ENCODE measurements at regions not wholly inside any gene's neighbourhood (a gene's known extent, or its start where the extent isn't known, plus 50 kb on each side); places are given as distances from the start of the nearest gene placed in this dataset.

GRCh38 chr21:38894899-38895298, 89.2 kb downstream of the ETS2 start:
- H3K4me1 ChIP-seq (ENCODE audit: control insufficient read depth, insufficient read depth, low read length), result no peaks in the 10 kb centered on the region
- H3K4me3 ChIP-seq (ENCODE audit: low read depth, low read length), result no peak overlapping the region
- TF ChIP-seq ZFP41 (tag by site-specific recombination; IDR thresholded peaks at IDR 0.05; ENCODE audit: borderline replicate concordance) (no peak), ZFP69B (tag by site-specific recombination; IDR thresholded peaks at IDR 0.05) (no peak), HOXD13 (CRISPR knock-in tag; IDR thresholded peaks at IDR 0.05; ENCODE audit: borderline replicate concordance) (no peak), ZNF362 (tag by site-specific recombination; IDR thresholded peaks at IDR 0.05) (no peak), ZSCAN5A (tag by site-specific recombination; IDR thresholded peaks at IDR 0.05) (no peak), ZNF26 (tag by site-specific recombination; IDR thresholded peaks at IDR 0.05) (no peak), ZNF645 (tag by site-specific recombination; IDR thresholded peaks at IDR 0.05) (no peak), ZNF677 (tag by site-specific recombination; IDR thresholded peaks at IDR 0.05) (no peak), KLF9 (tag by site-specific recombination; IDR thresholded peaks at IDR 0.05; ENCODE audit: low read depth) (no peak), ZNF302 (tag by site-specific recombination; IDR thresholded peaks at IDR 0.05; ENCODE audit: low read depth) (no peak), ZNF777 (tag by site-specific recombination; IDR thresholded peaks at IDR 0.05; ENCODE audit: borderline replicate concordance) (no peak), ZNF157 (tag by site-specific recombination; IDR thresholded peaks at IDR 0.05) (no peak)
- CTCF ChIA-PET, result interaction anchor here (0.7 kb wide), 1 partner anchor 177 kb away, joined by 3 read pairs; no protein-coding TSS in a partner anchor
- H3K36me3 ChIP-seq (ENCODE audit: control insufficient read depth in 2 of 2, insufficient read depth in 1 of 2, low read length in 2 of 2), result no peaks in the 10 kb centered on the region
- no peak overlapping the region for H3K27ac ChIP-seq (ENCODE audit: extremely low read depth, low read depth, low read length)
- POLR2A ChIA-PET, result no interaction called here
- H3K9me3 ChIP-seq (ENCODE audit: control insufficient read depth, insufficient read depth, low read depth, low read length), result no peaks in the 10 kb centered on the region

GRCh38 chr21:38888991-38889561, 83.3 kb downstream of the ETS2 start:
- H3K36me3 ChIP-seq (ENCODE audit: control insufficient read depth in 2 of 2, insufficient read depth in 1 of 2, low read length in 2 of 2), result no peaks in the 10 kb centered on the region
- no peak overlapping the region for H3K27ac ChIP-seq (ENCODE audit: extremely low read depth, low read depth, low read length)
- no peaks in the 10 kb centered on the region for H3K4me1 ChIP-seq (ENCODE audit: control insufficient read depth, insufficient read depth, low read length)
- POLR2A ChIA-PET, result no interaction called here
- TF ChIP-seq ZNF239 (tag by site-specific recombination; IDR thresholded peaks at IDR 0.05) (no peak), SCRT1 (tag by site-specific recombination; IDR thresholded peaks at IDR 0.05; ENCODE audit: borderline replicate concordance) (no peak), ZNF121 (tag by site-specific recombination; IDR thresholded peaks at IDR 0.05) (no peak), ZNF549 (tag by site-specific recombination; IDR thresholded peaks at IDR 0.05) (no peak), ZNF561 (tag by site-specific recombination; IDR thresholded peaks at IDR 0.05; ENCODE audit: borderline replicate concordance) (no peak)
- CTCF ChIA-PET, result interaction anchor here (0.6 to 1.5 kb wide), 4 partner anchors 9 to 249 kb away, joined by 3 to 4 read pairs (median 3); no protein-coding TSS in a partner anchor
- H3K4me3 ChIP-seq (ENCODE audit: low read depth, low read length), result no peak overlapping the region
- no peaks in the 10 kb centered on the region for H3K9me3 ChIP-seq (ENCODE audit: control insufficient read depth, insufficient read depth, low read depth, low read length)

- Histone ChIP-seq H3K4me1 (ENCODE audit: control insufficient read depth, insufficient read depth, low read length) (no peaks in the 10 kb centered on the region), H3K27ac (ENCODE audit: extremely low read depth, low read depth, low read length) (no peak overlapping the region), H3K4me3 (ENCODE audit: low read depth, low read length) (no peak overlapping the region), H3K36me3 (ENCODE audit: control insufficient read depth in 2 of 2, insufficient read depth in 1 of 2, low read length in 2 of 2) (no peaks in the 10 kb centered on the region), H3K9me3 (ENCODE audit: control insufficient read depth, insufficient read depth, low read depth, low read length) (no peaks in the 10 kb centered on the region)
- CTCF ChIA-PET, result interaction anchor here (1.0 kb wide), 1 partner anchor 27 kb away, joined by 3 read pairs; no protein-coding TSS in a partner anchor
- POLR2A ChIA-PET, result no interaction called here
- TF ChIP-seq ZNF248 (tag by site-specific recombination; IDR thresholded peaks at IDR 0.05), result no peak
- no peak for TF ChIP-seq INSM2 (tag by site-specific recombination; IDR thresholded peaks at IDR 0.05)
- TF ChIP-seq ZNF341 (tag by site-specific recombination; IDR thresholded peaks at IDR 0.05; ENCODE audit: low read depth), result no peak
- TF ChIP-seq ZNF174 (tag by site-specific recombination; IDR thresholded peaks at IDR 0.05), result no peak
- no peak for TF ChIP-seq SETDB1 (IDR thresholded peaks at IDR 0.05; ENCODE audit: insufficient read length, low read length)
- TF ChIP-seq ZNF398 (tag by site-specific recombination; IDR thresholded peaks at IDR 0.05), result no peak
- no peak for TF ChIP-seq ZNF585B (tag by site-specific recombination; IDR thresholded peaks at IDR 0.05)
These were observed 82.0 kb downstream of the ETS2 start for GRCh38 chr21:38887749-38888148.
